B cell (primary cell): ENCODE measurements at regions not wholly inside any gene's neighbourhood (a gene's known extent, or its start where the extent isn't known, plus 50 kb on each side); places are given as distances from the start of the nearest gene placed in this dataset.

Source experiments
- ATAC-seq: fragments of 200-7000 bp; cut with Tn5 transposase; one replicate; pipeline ENCODE4 v1.10.0; 2021; ENCODE audit warnings: low read depth, mild to moderate bottlenecking, moderate number of reproducible peaks, moderate library complexity
- CTCF ChIA-PET: fragments of 350-600 bp; sonication (Branson Sonifier 250); formaldehyde crosslinking; loops from one replicate; lab custom pipeline; 2021; ENCODE audit warnings: antibody characterized with exemption, inconsistent platforms; lab: Charles Lee
- POLR2A ChIA-PET: fragments of 350-600 bp; sonication (Branson Sonifier 250); formaldehyde crosslinking; loops from one replicate; lab custom pipeline; 2021; ENCODE audit warnings: antibody characterized with exemption; lab: Charles Lee
- DNase-seq: peaks from one replicate; pipeline ENCODE4 v3.0.0; 2013
- H2AFZ ChIP-seq: 2 replicates; pipeline ENCODE4 v1.6.1; 2012; ENCODE audit warnings: mild to moderate bottlenecking, low read depth, low read length; ENCODE audit not compliant: insufficient read depth, poor library complexity, severe bottlenecking
- H3K27ac ChIP-seq, 2 donors: 1 replicate in 1 of 2; 2 replicates in 1 of 2; pipeline ENCODE4 v1.5.1; 2012 to 2013; ENCODE audit warnings: low read length in 2 of 2, mild to moderate bottlenecking in 2 of 2, moderate library complexity in 1 of 2
- H3K27me3 ChIP-seq, 4 experiments: fragments of 200-600 bp in 1 of 4; sonication (generic) in 1 of 4; replicated peaks in 1 of 4; 1 replicate in 2 of 4; 2 replicates in 2 of 4; pipeline versions ENCODE4 v1.6.1 to v1.7.0; 2013 to 2016; ENCODE audit warnings: low read length in 3 of 4, mild to moderate bottlenecking in 2 of 4, mixed read lengths in 1 of 4, moderate library complexity in 1 of 4; ENCODE audit not compliant: insufficient read depth in 4 of 4, control insufficient read depth in 3 of 4; ENCODE audit errors: control extremely low read depth in 1 of 4
- H3K36me3 ChIP-seq, 2 experiments: replicated peaks in 1 of 2; 1 replicate in 1 of 2; 2 replicates in 1 of 2; pipeline versions ENCODE4 v1.6.1 to v1.7.1; 2013; ENCODE audit warnings: low read length in 1 of 2; ENCODE audit not compliant: insufficient read depth in 2 of 2, control insufficient read depth in 1 of 2; ENCODE audit errors: control extremely low read depth in 1 of 2, extremely low read depth in 1 of 2
- H3K4me1 ChIP-seq, 2 donors: fragments of 200-600 bp in 1 of 2; sonication (generic) in 1 of 2; 1 replicate in 1 of 2; 2 replicates in 1 of 2; pipeline versions ENCODE4 v1.5.1 to v1.6.1; 2013 to 2017; ENCODE audit warnings: low read length in 2 of 2; ENCODE audit not compliant: control insufficient read depth in 2 of 2, insufficient read depth in 2 of 2
- H3K4me2 ChIP-seq: replicated peaks from 2 replicates; pipeline ENCODE3; 2012; ENCODE audit warnings: mild to moderate bottlenecking, low read depth, low read length; ENCODE audit not compliant: poor library complexity, severe bottlenecking
- H3K4me3 ChIP-seq, 5 experiments: fragments of 200-600 bp in 1 of 5; sonication (generic) in 1 of 5; 1 replicate in 3 of 5; 2 replicates in 2 of 5; pipeline versions ENCODE4 v1.5.1 to v1.7.0; 2011 to 2016; ENCODE audit warnings: low read length in 4 of 5, mild to moderate bottlenecking in 4 of 5, low read depth in 2 of 5, control low read depth in 1 of 5, moderate library complexity in 1 of 5; ENCODE audit not compliant: insufficient read depth in 1 of 5; ENCODE audit errors: control extremely low read depth in 1 of 5, extremely low read depth in 1 of 5
- H3K79me2 ChIP-seq: fragments of 200-600 bp; sonication (generic); one replicate; pipeline ENCODE4 v1.6.0; 2016; ENCODE audit warnings: low read length; ENCODE audit not compliant: control insufficient read depth, insufficient read depth
- H3K9ac ChIP-seq: fragments of 200-600 bp; sonication (generic); 2 replicates; pipeline ENCODE4 v1.6.1; 2017; ENCODE audit warnings: mild to moderate bottlenecking, low read length, moderate library complexity
- H3K9me3 ChIP-seq, 3 donors: one replicate each; pipeline versions ENCODE4 v1.6.1 to v1.7.1; 2013; ENCODE audit warnings: low read length in 2 of 3; ENCODE audit not compliant: control insufficient read depth in 2 of 3, insufficient read depth in 1 of 3; ENCODE audit errors: control extremely low read depth in 1 of 3
- H4K20me1 ChIP-seq: 2 replicates; pipeline ENCODE4 v1.6.0; 2012; ENCODE audit warnings: mild to moderate bottlenecking, low read length; ENCODE audit not compliant: insufficient read depth, control insufficient read depth, poor library complexity, severe bottlenecking
- H3K27ac Mint-ChIP-seq: one replicate; pipeline ENCODE4 v1.8.0; 2021; ENCODE audit warnings: mixed read lengths
- H3K27me3 Mint-ChIP-seq: one replicate; pipeline ENCODE4 v1.8.0; 2021; ENCODE audit warnings: mixed read lengths
- H3K4me1 Mint-ChIP-seq: one replicate; pipeline ENCODE4 v1.8.0; 2021; ENCODE audit warnings: mixed read lengths
- H3K4me3 Mint-ChIP-seq: one replicate; pipeline ENCODE4 v1.8.0; 2021; ENCODE audit warnings: mixed read lengths
- H3K9me3 Mint-ChIP-seq: one replicate; pipeline ENCODE4 v1.8.0; 2022; ENCODE audit warnings: mixed read lengths; ENCODE audit not compliant: insufficient read depth
- CTCF ChIP-seq: fragments of 200-600 bp; IDR thresholded peaks from one replicate; pipeline ENCODE4 v1.8.0; 2022; ENCODE audit warnings: antibody characterized with exemption, mild to moderate bottlenecking
- EZH2 ChIP-seq: IDR thresholded peaks from 2 replicates; pipeline ENCODE4 v1.6.1; 2012; ENCODE audit warnings: borderline replicate concordance, low read depth, mild to moderate bottlenecking, moderate library complexity, low read length; ENCODE audit not compliant: insufficient read depth, poor library complexity, severe bottlenecking
- WGBS: methylation state at CpG from one replicate; pipeline ENCODE4 v1.1.5; 2013; ENCODE audit warnings: missing lambda C conversion rate; ENCODE audit not compliant: insufficient coverage; 5-methylcytosine and 5-hydroxymethylcytosine counted together
- intact Hi-C: fragments of 100-400 bp; cut with micrococcal nuclease; formaldehyde crosslinking; loops from one replicate; pipeline ENCODE4 v1.10.0; 2022

- no peak overlapping the region for H3K27ac Mint-ChIP-seq
- no peak overlapping the region for H3K27ac ChIP-seq
- no peak for ATAC-seq
- no peak overlapping the region for H3K9ac ChIP-seq
- ChIA-PET POLR2A (no interaction called here), CTCF (no interaction called here)
- no peaks in the 10 kb centered on the region for H3K27me3 ChIP-seq
- H3K27me3 Mint-ChIP-seq: no peaks in the 10 kb centered on the region
- H3K4me3 Mint-ChIP-seq: no peak overlapping the region
- DNase-seq: no peak
- H3K4me2 ChIP-seq: no peak overlapping the region
- H3K9me3 ChIP-seq: peaks cover 0 to 7% (median 0%) of the 10 kb centered on the region in 3 donors
- WGBS: 57% methylated on average over 1 of the region's 3 CpGs
- no peaks in the 10 kb centered on the region for H3K36me3 ChIP-seq
- no peaks in the 10 kb centered on the region for H3K4me1 ChIP-seq
- no peak overlapping the region for H2AFZ ChIP-seq
- no peaks in the 10 kb centered on the region for H3K9me3 Mint-ChIP-seq
- no peaks in the 10 kb centered on the region for H4K20me1 ChIP-seq
- intact Hi-C loops: no loop called here
- TF ChIP-seq CTCF: no peak
- no peak for TF ChIP-seq EZH2
- no peaks in the 10 kb centered on the region for H3K79me2 ChIP-seq
- H3K4me1 Mint-ChIP-seq: no peaks in the 10 kb centered on the region
- H3K4me3 ChIP-seq: no peak overlapping the region
These were observed 375.7 kb downstream of the MMUT start for GRCh38 chr6:49087369-49087768.

- Histone ChIP-seq H3K79me2 (no peaks in the 10 kb centered on the region), H3K4me2 (no peak overlapping the region), H4K20me1 (no peaks in the 10 kb centered on the region), H3K4me3 (no peak overlapping the region), H3K27me3 (no peaks in the 10 kb centered on the region), H3K27ac (no peak overlapping the region), H2AFZ (no peak overlapping the region), H3K4me1 (no peaks in the 10 kb centered on the region), H3K36me3 (no peaks in the 10 kb centered on the region), H3K9me3 (peaks cover 0 to 7% (median 0%) of the 10 kb centered on the region in 3 donors), H3K9ac (no peak overlapping the region)
- ChIA-PET CTCF (no interaction called here), POLR2A (no interaction called here)
- no peak for DNase-seq
- H3K27ac Mint-ChIP-seq: no peak overlapping the region
- H3K27me3 Mint-ChIP-seq: no peaks in the 10 kb centered on the region
- intact Hi-C loops: no loop called here
- no CpG with 5 or more reads among the region's 2 CpGs for WGBS
- H3K9me3 Mint-ChIP-seq: no peaks in the 10 kb centered on the region
- no peaks in the 10 kb centered on the region for H3K4me1 Mint-ChIP-seq
- TF ChIP-seq EZH2 (no peak), CTCF (no peak)
- ATAC-seq: no peak
- no peak overlapping the region for H3K4me3 Mint-ChIP-seq
These were observed 380.4 kb downstream of the MMUT start for GRCh38 chr6:49082611-49083010.
